ENCODE measurements at regions not wholly inside any gene's neighbourhood (a gene's known extent, or its start where the extent isn't known, plus 50 kb on each side); places are given as distances from the start of the nearest gene placed in this dataset.

DNA sequence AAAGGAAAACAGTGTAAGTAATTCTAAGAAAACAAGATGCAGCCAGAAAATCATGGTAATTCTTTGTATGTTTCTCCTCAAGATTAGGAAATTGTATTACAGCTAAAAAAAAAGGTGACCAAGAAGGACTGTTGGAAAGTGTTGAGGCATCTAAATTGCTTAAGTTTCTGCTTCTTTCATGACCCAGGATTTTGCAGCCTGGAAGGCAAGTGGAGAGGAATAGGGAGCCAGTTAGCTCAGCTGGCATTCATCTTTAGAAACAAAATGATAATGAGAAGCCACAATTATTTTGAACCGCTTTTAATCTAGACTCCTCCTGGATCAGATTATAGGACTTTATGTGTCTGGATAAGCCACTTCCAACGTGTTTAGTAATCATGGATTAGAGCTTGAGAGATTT lies 56.8 kb upstream of the TMEM229A start:
- no peak overlapping the region for H2BK20ac ChIP-seq (ENCODE audit: low read length)
- no peaks in the 10 kb centered on the region for H3K79me2 ChIP-seq (ENCODE audit: control insufficient read depth in 1 of 2, insufficient read depth in 2 of 2, low read length in 2 of 2)
- POLR2A ChIA-PET (ENCODE audit: partially characterized antibody), result no interaction called here
- no peak overlapping the region for H4K5ac ChIP-seq (ENCODE audit: insufficient read length, low read depth, low read length)
- no peaks in the 10 kb centered on the region for H3K9me3 ChIP-seq (ENCODE audit: insufficient read depth in 2 of 2, low read depth in 1 of 2, low read length in 1 of 2)
- H2AFZ ChIP-seq (ENCODE audit: low read length), result no peak overlapping the region
- no peak overlapping the region for H3K56ac ChIP-seq (replicated peaks; ENCODE audit: insufficient read length, low read depth, low read length)
- H3K9ac ChIP-seq (replicated peaks in 1 of 4; ENCODE audit: extremely low read depth in 1 of 4, low read depth in 3 of 4, low read length in 3 of 4), result no peak overlapping the region
- no peak overlapping the region for H3K18ac ChIP-seq (ENCODE audit: extremely low read depth, low read length)
- H2BK12ac ChIP-seq (ENCODE audit: low read depth, low read length), result no peak overlapping the region
- no peak for FAIRE-seq
- no peak overlapping the region for H3K14ac ChIP-seq (ENCODE audit: insufficient read length)
- DNase-seq (ENCODE audit: low read depth in 1 of 2, low spot score in 2 of 2), result no peak
- no peaks in the 10 kb centered on the region for H3K79me1 ChIP-seq (ENCODE audit: low read depth, low read length)
- CTCF ChIA-PET (ENCODE audit: partially characterized antibody), result interaction anchor here (1.1 kb wide), 1 partner anchor 11 kb away, joined by 8 read pairs; no protein-coding TSS in a partner anchor
- 80% methylated on average over 2 of the region's 2 CpGs; no CpG with 5 or more reads in 1 of the 2 experiments for WGBS, 2 experiments (ENCODE audit: extremely low coverage in 1 of 2, insufficient coverage in 1 of 2, insufficient read length in 1 of 2, insufficient replicate concordance in 2 of 2, low coverage in 1 of 2, low lambda C conversion rate in 2 of 2, missing lambda C conversion rate in 1 of 2)
- H4K8ac ChIP-seq (ENCODE audit: extremely low read depth, insufficient read depth, low read length), result no peak overlapping the region
- no peaks in the 10 kb centered on the region for H4K20me1 ChIP-seq (replicated peaks in 1 of 2; ENCODE audit: control insufficient read depth in 1 of 2, insufficient read depth in 2 of 2, low read length in 2 of 2)
- H3K4me3 ChIP-seq (ENCODE audit: extremely low read depth in 1 of 4, insufficient read depth in 2 of 4, low read depth in 3 of 4, low read length in 4 of 4), result no peak overlapping the region
- no peak overlapping the region for H4K91ac ChIP-seq (replicated peaks; ENCODE audit: insufficient read length, low read length)
- no peaks in the 10 kb centered on the region for H3K23me2 ChIP-seq (ENCODE audit: low read depth, low read length)
- no peaks in the 10 kb centered on the region for H3K4me1 ChIP-seq (replicated peaks in 1 of 4; ENCODE audit: control insufficient read depth in 3 of 4, insufficient read depth in 4 of 4, low read length in 3 of 4)
- no peak overlapping the region for H2BK5ac ChIP-seq (ENCODE audit: low read depth, low read length)
- no peak overlapping the region for H3K27ac ChIP-seq (ENCODE audit: low read depth, low read length)
- H3K27me3 ChIP-seq (replicated peaks in 1 of 4; ENCODE audit: control insufficient read depth in 3 of 4, extremely low read depth in 1 of 4, insufficient read depth in 3 of 4, low read length in 3 of 4), result no peaks in the 10 kb centered on the region
- no peaks in the 10 kb centered on the region for H3K36me3 ChIP-seq (ENCODE audit: control insufficient read depth in 2 of 4, insufficient read depth in 4 of 4, low read length in 3 of 4)
- H2BK120ac ChIP-seq (replicated peaks; ENCODE audit: low read depth, low read length), result no peak overlapping the region
- no peak overlapping the region for H3K23ac ChIP-seq (ENCODE audit: insufficient read length)
- no peak overlapping the region for H3K4me2 ChIP-seq (ENCODE audit: insufficient read depth in 1 of 2, low read depth in 2 of 2, low read length in 2 of 2)
- no peak overlapping the region for H2AK5ac ChIP-seq (ENCODE audit: low read depth, low read length)
- no peak overlapping the region for H2BK15ac ChIP-seq (ENCODE audit: low read length)
- no peak overlapping the region for H3K4ac ChIP-seq (replicated peaks; ENCODE audit: insufficient read length, low read depth, low read length)
- TF ChIP-seq EP300 (IDR thresholded peaks at IDR 0.05; ENCODE audit: borderline replicate concordance in 1 of 2, low read depth in 2 of 2, low read length in 2 of 2) (no peak), RAD21 (IDR thresholded peaks at IDR 0.05 in 1 of 2, conservative IDR thresholded peaks at IDR 0.05 in 1 of 2; ENCODE audit: low read depth in 2 of 2, low read length in 2 of 2) (no peak), ZNF274 (IDR thresholded peaks at IDR 0.05; ENCODE audit: borderline replicate concordance, extremely low read depth, low read length) (no peak), SUZ12 (IDR thresholded peaks at IDR 0.05; ENCODE audit: low read length) (no peak), RXRA (IDR thresholded peaks at IDR 0.05; ENCODE audit: insufficient read depth, low read depth, low read length) (no peak), RFX5 (IDR thresholded peaks at IDR 0.05; ENCODE audit: borderline replicate concordance, low read depth, low read length) (no peak)
- TF ChIP-seq, protein P1, sequence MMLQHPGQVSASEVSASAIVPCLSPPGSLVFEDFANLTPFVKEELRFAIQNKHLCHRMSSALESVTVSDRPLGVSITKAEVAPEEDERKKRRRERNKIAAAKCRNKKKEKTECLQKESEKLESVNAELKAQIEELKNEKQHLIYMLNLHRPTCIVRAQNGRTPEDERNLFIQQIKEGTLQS (IDR thresholded peaks at IDR 0.05; ENCODE audit: insufficient read depth, low read depth, low read length), result no peak
- TF ChIP-seq, protein P2, sequence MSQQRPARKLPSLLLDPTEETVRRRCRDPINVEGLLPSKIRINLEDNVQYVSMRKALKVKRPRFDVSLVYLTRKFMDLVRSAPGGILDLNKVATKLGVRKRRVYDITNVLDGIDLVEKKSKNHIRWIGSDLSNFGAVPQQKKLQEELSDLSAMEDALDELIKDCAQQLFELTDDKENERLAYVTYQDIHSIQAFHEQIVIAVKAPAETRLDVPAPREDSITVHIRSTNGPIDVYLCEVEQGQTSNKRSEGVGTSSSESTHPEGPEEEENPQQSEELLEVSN (IDR thresholded peaks at IDR 0.05), result no peak
- TF ChIP-seq, protein P3, sequence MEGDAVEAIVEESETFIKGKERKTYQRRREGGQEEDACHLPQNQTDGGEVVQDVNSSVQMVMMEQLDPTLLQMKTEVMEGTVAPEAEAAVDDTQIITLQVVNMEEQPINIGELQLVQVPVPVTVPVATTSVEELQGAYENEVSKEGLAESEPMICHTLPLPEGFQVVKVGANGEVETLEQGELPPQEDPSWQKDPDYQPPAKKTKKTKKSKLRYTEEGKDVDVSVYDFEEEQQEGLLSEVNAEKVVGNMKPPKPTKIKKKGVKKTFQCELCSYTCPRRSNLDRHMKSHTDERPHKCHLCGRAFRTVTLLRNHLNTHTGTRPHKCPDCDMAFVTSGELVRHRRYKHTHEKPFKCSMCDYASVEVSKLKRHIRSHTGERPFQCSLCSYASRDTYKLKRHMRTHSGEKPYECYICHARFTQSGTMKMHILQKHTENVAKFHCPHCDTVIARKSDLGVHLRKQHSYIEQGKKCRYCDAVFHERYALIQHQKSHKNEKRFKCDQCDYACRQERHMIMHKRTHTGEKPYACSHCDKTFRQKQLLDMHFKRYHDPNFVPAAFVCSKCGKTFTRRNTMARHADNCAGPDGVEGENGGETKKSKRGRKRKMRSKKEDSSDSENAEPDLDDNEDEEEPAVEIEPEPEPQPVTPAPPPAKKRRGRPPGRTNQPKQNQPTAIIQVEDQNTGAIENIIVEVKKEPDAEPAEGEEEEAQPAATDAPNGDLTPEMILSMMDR (IDR thresholded peaks at IDR 0.05; ENCODE audit: control extremely low read depth in 1 of 3, insufficient read depth in 1 of 3, low read depth in 1 of 3, low read length in 3 of 3), result no peak
